Stimulated activated CD8-positive, alpha-beta memory T cell treated with anti-CD3 and anti-CD28 coated beads, Interleukin-15, amount 100 ng/mL, for 48 hours (primary cell): ENCODE measurements at regions not wholly inside any gene's neighbourhood (a gene's known extent, or its start where the extent isn't known, plus 50 kb on each side); places are given as distances from the start of the nearest gene placed in this dataset.

Experiments
- DNase-seq, 2 donors: peaks; one replicate each; pipeline ENCODE4 v3.0.0-alpha.2; 2020; ENCODE audit warnings: low read depth in 2 of 2

GRCh38 chr10:35745617-35746403, 103.7 kb upstream of the FZD8 start:
- no peak for DNase-seq

GRCh38 chr10:35743851-35744250, 101.8 kb upstream of the FZD8 start:
- no peak for DNase-seq

- DNase-seq: no peak
Measured at GRCh38 chr10:35743351-35743750, 101.3 kb upstream of the FZD8 start.

DNA sequence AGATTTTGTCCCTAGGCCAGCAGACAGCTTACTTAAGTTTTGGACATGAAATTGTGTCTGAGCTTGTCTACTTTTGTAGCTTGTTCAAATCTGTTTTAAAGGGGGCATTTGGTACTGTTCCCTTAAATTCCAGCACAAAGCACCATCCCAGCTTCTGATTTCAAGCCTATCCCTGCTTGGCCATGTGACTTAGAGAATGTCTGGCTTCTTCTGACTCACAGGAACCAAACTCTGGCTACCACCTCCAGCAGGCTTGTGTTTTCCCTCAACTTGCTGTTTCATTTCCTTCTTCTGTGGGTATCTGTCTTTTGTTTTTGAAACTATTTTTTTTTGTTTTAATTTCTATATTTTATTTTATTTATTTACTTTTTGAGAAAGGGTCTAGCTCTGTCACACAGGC, 97.9 kb upstream of the FZD8 start:
- no peak for DNase-seq

GRCh38 chr10:35735412-35735811, 93.3 kb upstream of the FZD8 start:
- DNase-seq: no peak

- no peak for DNase-seq
Measured at GRCh38 chr10:35731828-35732227, 89.7 kb upstream of the FZD8 start.

GRCh38 chr10:35728341-35728740, 86.2 kb upstream of the FZD8 start:
- no peak for DNase-seq

GRCh38 chr10:35726846-35727245, 84.8 kb upstream of the FZD8 start:
- DNase-seq: no peak

GRCh38 chr10:35723992-35724391, 81.9 kb upstream of the FZD8 start:
- DNase-seq: no peak

- DNase-seq: no peak
Measured at GRCh38 chr10:35723059-35723458, 81.0 kb upstream of the FZD8 start.

DNA sequence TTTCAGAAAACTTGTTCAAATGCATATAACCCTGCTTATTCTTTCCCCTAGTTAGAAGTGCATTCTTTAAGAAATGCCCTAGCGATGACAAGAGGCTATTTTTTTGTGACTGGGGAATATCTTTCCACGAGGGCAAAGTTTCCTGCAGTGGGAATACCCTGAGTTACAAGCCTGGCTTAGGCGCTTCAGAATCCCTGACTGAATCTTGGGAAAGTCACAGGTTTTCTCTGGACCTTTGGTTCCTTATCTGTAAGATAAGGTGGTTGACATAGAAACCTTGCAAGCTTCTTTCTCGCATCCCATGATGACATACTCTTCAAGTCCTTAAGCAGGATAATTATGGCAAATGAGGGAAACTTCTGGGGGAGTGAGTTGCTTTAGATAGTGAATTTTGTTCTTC, 80.5 kb upstream of the FZD8 start:
- no peak for DNase-seq

DNA sequence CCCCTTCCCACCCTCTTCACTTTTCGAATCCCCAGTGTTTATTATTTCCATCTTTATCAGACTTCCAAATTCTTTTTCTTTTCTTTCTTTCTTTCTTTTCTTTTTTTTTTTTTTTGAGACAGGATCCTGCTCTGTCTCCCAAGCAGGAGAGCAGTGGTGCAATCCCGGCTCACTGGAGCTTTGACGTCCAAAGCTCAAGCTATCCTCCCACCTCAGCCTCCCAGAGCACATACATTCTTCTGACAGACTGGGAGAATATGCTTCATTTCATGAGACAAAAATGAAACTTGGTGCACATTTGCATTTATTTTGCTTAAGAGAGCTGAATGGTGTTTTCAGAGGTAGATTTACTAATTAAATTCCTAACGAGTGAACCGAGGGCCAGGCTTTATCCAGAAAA, 80.1 kb upstream of the FZD8 start:
- DNase-seq: no peak

- DNase-seq: no peak
Measured at GRCh38 chr10:35720366-35720765, 78.3 kb upstream of the FZD8 start.

- no peak for DNase-seq
Measured at GRCh38 chr10:35716776-35717175, 74.7 kb upstream of the FZD8 start.

DNA sequence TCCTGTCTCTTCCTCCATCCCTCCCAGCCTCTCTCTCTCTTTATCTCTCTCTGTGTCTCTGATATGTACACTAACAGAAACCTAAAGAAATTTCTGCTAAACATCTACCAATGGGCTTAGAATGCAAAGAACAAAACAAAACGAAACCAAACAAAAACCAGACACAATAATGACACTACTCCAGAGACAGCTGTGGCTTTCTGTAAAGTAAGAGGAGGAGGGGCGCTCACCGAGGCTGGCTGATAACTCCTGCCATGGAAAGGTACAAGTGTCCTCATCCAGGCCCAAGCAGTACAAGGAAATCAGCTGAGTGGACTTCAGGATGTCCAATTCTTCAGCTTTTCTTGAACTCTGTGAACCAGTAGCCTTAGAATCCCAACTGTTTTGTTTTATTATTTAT, 70.4 kb upstream of the FZD8 start:
- DNase-seq: no peak

DNA sequence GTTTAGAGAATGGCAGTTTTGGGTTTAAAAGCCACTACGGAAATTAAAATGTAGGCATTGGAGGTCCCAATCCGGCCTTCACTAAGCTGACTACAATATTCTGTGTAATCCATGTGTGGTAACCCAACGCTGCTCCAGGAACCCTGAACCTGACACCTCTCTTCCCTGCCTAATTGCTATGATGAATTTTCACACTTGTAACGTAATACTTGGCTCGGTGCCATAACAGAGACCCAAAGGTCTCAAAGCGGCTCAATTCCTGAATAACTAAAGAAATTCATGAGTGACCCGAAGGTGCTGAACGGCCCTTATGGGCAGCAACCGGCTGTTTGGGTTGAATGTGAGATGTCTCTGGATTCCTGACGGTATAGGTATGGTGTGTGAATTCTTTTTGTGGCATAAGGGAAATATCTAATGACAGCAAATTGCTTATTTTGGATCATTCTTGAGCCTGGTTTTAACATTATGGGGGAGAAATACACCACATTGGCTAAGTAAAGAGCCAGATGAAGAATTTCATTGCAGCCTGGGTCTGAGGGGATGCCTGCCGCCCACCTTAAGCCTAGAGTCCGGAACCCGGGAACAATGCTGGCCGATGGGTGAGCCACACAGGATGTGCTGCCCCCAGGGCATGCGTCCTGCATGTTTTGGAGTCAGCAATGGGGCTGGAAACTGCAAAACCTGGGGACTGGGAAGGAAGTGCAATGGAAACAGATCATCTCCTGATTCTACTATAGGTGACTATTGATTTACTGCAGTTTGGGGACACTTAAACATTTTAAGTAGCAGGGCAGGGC, 69.7 kb upstream of the FZD8 start:
- no peak for DNase-seq

GRCh38 chr10:35707642-35708425, 65.7 kb upstream of the FZD8 start:
- no peak for DNase-seq

DNA sequence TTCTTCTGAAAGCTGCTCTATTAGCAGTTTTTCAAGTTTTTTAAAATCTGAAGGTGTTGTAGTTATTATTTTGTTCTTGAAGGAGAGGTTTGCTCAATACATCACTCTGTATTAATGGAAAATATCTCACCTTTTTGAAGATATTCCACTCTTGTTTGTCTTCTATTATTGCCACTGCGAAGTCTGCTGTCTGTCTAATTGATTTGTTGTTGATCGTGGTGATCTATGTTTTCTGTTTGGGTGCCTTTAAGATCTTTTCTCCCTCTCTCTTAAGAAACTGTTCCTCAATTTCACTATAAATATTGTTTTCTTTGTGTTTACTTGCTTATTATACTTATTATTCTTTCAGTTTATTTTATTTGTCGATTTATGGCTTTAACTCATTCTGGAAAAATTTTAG, 64.9 kb upstream of the FZD8 start:
- no peak for DNase-seq

- DNase-seq: no peak
Measured at GRCh38 chr10:35705671-35706070, 63.6 kb upstream of the FZD8 start.

DNA sequence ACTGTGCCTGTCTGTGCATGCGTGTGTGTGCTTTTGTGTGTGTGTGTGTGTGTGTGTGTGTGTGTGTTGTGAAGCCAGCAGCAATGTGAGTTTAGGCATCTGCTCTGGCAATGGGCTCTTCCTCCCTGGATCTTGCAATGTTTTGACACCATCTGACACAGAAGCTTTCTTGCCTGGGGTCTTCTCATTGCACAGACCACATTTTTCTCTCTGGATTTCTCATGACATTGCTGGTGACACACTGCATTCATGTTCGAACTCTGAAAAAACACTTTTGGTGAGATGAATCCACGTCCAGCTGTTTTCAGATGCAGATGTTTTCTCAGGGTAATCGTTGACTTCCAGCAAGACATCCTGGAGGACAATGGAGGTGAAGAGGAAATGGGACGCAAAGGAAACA, 63.0 kb upstream of the FZD8 start:
- no peak for DNase-seq

GRCh38 chr10:35704401-35704800, 62.3 kb upstream of the FZD8 start:
- DNase-seq: no peak

DNA sequence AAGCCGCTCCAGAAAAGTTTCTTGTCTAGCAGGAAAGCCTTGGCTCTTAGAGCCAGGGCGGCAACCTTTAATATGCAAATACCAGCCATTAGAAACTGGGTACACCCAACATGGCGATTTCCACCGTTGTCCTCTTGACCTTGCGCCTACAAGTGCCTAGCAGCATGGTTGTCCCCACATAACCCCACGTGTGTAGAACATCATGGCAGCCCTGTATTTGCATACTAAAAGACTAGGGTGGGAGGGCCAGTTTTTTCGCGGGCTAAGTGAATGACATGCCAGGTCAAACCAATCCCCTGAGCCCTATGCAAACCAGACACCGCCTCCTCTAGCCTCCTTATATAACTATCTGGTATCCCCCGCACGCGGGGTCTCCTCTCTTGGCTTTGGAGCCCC, 58.4 kb upstream of the FZD8 start:
- DNase-seq: no peak
